AG09319 (cell line): ENCODE measurements at regions not wholly inside any gene's neighbourhood (a gene's known extent, or its start where the extent isn't known, plus 50 kb on each side); places are given as distances from the start of the nearest gene placed in this dataset.

Source experiments
- DNase-seq: peaks from one replicate; pipeline ENCODE4 v3.0.0-alpha.2; 2010; ENCODE audit warnings: low read depth; ENCODE audit errors: extremely low read depth
- CTCF ChIP-seq: IDR thresholded peaks from 2 replicates; pipeline ENCODE4 v1.5.1; 2011; ENCODE audit warnings: low read depth, mild to moderate bottlenecking, inconsistent platforms, low read length, moderate library complexity

- DNase-seq, result no peak
- no peak for TF ChIP-seq CTCF
Observed at GRCh38 chr1:96931136-96931535, 209.6 kb downstream of the PTBP2 start.

DNA sequence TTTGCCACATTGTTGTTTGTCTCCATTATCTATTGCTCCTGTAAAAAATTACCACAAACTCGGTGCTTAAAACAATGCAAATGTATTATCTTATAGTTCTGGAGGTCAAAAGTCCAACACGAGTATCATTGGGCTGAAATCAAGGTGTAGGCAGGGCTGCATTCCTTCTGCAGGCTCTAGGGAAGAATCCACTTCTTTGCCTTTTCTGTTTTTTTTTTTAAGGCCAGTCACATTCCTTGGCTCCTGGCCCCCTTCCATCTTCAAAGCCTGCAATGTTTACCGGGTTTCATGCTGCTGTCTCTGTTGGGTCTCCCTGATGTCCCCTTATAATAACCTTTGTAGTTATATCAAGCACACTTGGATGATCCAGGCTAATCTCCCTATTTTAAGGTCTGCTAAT is 212.7 kb downstream of the PTBP2 start:
- no peak for TF ChIP-seq CTCF
- no peak for DNase-seq

- no peak for TF ChIP-seq CTCF
- DNase-seq, result no peak
Observed at GRCh38 chr1:96944432-96945092, 223.0 kb downstream of the PTBP2 start.

- DNase-seq, result no peak
- TF ChIP-seq CTCF, result no peak
Observed at GRCh38 chr1:96945509-96946084, 224.0 kb downstream of the PTBP2 start.

DNA sequence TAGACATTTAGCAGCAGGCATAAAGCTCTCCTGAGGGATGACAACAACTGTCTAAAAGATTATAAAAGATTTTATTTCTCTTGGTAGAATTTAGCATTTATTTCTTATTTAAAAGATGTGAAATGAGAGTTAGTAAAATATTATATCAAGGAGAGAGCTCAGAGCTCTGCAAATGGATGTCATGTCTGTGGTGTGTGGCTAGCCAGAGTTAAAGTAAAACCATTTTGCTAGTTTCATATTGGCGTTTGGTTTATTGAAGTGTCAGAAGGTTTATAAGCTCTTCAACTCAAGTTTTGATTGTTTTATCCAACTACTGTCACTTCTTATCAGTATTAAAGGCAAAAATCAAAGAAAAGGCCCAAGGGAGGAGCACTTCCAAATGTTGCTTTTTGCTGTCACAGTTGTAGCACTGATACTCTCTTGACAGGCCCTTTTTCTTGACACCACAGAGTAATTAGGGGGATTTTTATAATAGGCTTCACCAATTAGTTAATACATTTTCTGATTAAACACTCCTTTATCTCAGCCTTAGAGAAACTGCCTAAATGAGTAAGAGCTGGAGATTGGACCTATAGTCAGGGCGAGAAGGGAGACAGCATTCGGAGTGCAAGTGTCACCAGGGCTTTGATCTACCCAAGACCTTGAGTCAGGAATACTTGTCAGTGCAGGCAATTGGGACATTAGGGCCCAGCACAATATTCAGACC is 233.9 kb downstream of the PTBP2 start:
- no peak for TF ChIP-seq CTCF
- no peak for DNase-seq

DNA sequence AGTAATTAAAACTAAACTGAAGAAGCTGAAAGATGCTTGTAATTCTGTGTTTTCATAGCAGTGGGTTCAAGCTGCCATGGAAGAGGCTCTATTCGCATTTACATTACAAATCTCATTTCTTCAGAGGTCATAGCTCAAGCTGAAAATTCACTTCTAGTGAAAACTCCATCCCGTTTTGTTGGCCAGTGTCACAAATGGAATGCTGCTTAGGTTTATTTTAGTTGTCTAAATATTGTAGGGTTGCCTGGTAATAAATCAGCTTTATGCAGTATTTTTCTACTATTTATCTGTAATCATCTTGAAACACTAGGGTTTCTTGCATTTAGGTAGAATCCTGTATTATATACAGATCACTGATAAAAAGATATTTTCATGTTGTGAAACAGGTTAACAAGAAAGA is 240.6 kb downstream of the PTBP2 start:
- DNase-seq, result no peak
- no peak for TF ChIP-seq CTCF

GRCh38 chr1:96962751-96963211 is 241.2 kb downstream of the PTBP2 start:
- DNase-seq, result no peak
- no peak for TF ChIP-seq CTCF
